A673 (cell line): ENCODE measurements at regions not wholly inside any gene's neighbourhood (a gene's known extent, or its start where the extent isn't known, plus 50 kb on each side); places are given as distances from the start of the nearest gene placed in this dataset.

Source experiments
- EZH2 ChIP-seq: fragments of 200-600 bp; sonication (generic); IDR thresholded peaks from 2 replicates; pipeline ENCODE4 v1.6.1; 2017; ENCODE audit warnings: borderline replicate concordance, low read depth, mild to moderate bottlenecking, mixed read lengths, antibody characterized with exemption, low read length; ENCODE audit not compliant: poor library complexity, severe bottlenecking
- TF ChIP-seq, protein P1 (sequence below): fragments of 300-800, 200-600 bp; sonication (generic); conservative IDR thresholded peaks from 2 replicates; pipeline ENCODE4 v1.5.1; 2017; ENCODE audit warnings: low read depth, mild to moderate bottlenecking, antibody characterized with exemption, low read length, moderate library complexity, mixed read lengths

DNA sequence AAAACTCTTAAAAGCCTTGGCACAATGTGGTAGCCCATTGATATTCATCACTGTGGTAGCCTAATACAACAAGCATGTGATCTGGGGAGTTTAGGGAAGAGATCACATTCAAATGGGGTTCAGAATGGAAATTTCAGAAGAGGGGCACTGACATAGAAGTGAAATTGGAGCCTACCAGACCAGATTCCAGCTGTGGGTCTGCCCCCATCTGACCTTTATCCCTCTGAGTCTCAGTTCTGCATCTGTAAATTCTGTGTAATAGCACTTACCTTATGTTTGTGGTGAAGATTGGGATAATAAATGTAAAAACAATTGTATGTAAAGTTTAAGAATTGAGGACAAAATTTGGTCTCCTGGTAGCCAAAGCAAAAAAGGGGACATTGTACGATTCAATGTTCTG, 320.4 kb upstream of the BOD1L1 start:
- TF ChIP-seq, protein P1, sequence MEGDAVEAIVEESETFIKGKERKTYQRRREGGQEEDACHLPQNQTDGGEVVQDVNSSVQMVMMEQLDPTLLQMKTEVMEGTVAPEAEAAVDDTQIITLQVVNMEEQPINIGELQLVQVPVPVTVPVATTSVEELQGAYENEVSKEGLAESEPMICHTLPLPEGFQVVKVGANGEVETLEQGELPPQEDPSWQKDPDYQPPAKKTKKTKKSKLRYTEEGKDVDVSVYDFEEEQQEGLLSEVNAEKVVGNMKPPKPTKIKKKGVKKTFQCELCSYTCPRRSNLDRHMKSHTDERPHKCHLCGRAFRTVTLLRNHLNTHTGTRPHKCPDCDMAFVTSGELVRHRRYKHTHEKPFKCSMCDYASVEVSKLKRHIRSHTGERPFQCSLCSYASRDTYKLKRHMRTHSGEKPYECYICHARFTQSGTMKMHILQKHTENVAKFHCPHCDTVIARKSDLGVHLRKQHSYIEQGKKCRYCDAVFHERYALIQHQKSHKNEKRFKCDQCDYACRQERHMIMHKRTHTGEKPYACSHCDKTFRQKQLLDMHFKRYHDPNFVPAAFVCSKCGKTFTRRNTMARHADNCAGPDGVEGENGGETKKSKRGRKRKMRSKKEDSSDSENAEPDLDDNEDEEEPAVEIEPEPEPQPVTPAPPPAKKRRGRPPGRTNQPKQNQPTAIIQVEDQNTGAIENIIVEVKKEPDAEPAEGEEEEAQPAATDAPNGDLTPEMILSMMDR, result no peak
- no peak for TF ChIP-seq EZH2
